ENCODE measurements at regions not wholly inside any gene's neighbourhood (a gene's known extent, or its start where the extent isn't known, plus 50 kb on each side); places are given as distances from the start of the nearest gene placed in this dataset.

DNA sequence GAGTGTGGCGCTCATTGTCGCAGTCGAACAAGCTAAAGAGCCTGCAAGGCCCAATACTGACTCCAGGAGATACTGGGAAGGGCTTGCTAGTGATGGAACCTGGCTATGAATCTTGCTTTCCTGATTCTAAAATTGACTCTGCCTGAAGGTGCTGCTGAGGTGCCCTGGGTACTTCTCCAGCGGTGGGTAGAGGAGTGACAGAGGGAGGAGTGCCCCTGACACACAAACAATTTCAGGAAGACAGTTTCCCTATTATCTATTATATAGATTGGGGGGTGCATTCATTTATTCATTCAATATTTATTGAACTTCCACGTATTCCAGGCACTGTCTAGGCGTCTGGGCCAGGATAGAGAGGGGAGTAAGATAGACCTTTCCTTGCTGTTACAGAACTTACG, 339.2 kb upstream of the GATB start:
- TF ChIP-seq CTCF (IDR thresholded peaks at IDR 0.05; ENCODE audit: insufficient read depth, low read depth, low read length), result no peak
- no peak for DNase-seq (ENCODE audit: low read depth)
- H3K36me3 ChIP-seq (ENCODE audit: control insufficient read depth, insufficient read depth, low read length), result no peaks in the 10 kb centered on the region
- H3K27me3 ChIP-seq (ENCODE audit: control insufficient read depth, insufficient read depth, low read length), result no peaks in the 10 kb centered on the region
- ChIA-PET POLR2A (no interaction called here), CTCF (no interaction called here)
- no peak overlapping the region for H3K4me3 ChIP-seq (ENCODE audit: low read depth, low read length)

GRCh38 chr4:152099555-152099954, 338.7 kb upstream of the GATB start:
- POLR2A ChIA-PET, result no interaction called here
- Histone ChIP-seq H3K27me3 (ENCODE audit: control insufficient read depth, insufficient read depth, low read length) (peaks cover under 1% of the 10 kb centered on the region; the same call in 1 of the 2 replicates), H3K4me3 (ENCODE audit: low read depth, low read length) (no peak overlapping the region), H3K36me3 (ENCODE audit: control insufficient read depth, insufficient read depth, low read length) (no peaks in the 10 kb centered on the region)
- CTCF ChIA-PET, result no interaction called here
- no peak for TF ChIP-seq CTCF (IDR thresholded peaks at IDR 0.05; ENCODE audit: insufficient read depth, low read depth, low read length)
- DNase-seq (ENCODE audit: low read depth), result no peak

DNA sequence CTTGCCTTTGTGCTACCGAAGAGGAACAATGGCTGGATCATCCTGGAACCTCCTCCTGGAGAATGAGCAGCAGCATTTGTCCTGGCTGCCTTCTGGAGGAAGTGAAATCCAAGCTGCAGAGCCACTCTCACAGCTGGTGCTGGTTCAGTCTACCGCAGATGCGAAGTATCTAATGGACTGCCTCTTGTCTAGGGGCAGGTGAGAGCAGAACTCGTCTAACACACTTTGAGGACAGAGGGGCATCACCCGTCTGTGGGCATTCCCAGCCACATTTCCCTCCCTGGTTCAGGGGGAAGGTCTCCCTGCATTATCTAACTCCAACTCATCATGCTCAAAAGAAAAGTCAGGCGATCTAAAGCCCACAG, 338.2 kb upstream of the GATB start:
- ChIA-PET POLR2A (no interaction called here), CTCF (no interaction called here)
- peaks cover 3% of the 10 kb centered on the region for H3K27me3 ChIP-seq (ENCODE audit: control insufficient read depth, insufficient read depth, low read length)
- TF ChIP-seq CTCF (IDR thresholded peaks at IDR 0.05; ENCODE audit: insufficient read depth, low read depth, low read length), result no peak
- DNase-seq (ENCODE audit: low read depth), result no peak
- H3K4me3 ChIP-seq (ENCODE audit: low read depth, low read length), result no peak overlapping the region
- H3K36me3 ChIP-seq (ENCODE audit: control insufficient read depth, insufficient read depth, low read length), result no peaks in the 10 kb centered on the region

- no peak for TF ChIP-seq CTCF (IDR thresholded peaks at IDR 0.05; ENCODE audit: insufficient read depth, low read depth, low read length)
- no peak for DNase-seq (ENCODE audit: low read depth)
- ChIA-PET POLR2A (no interaction called here), CTCF (no interaction called here)
- H3K27me3 ChIP-seq (ENCODE audit: control insufficient read depth, insufficient read depth, low read length), result peaks cover 3% of the 10 kb centered on the region
- H3K36me3 ChIP-seq (ENCODE audit: control insufficient read depth, insufficient read depth, low read length), result no peaks in the 10 kb centered on the region
- H3K4me3 ChIP-seq (ENCODE audit: low read depth, low read length), result no peak overlapping the region
Measured at GRCh38 chr4:152098365-152099060, 337.7 kb upstream of the GATB start.

DNA sequence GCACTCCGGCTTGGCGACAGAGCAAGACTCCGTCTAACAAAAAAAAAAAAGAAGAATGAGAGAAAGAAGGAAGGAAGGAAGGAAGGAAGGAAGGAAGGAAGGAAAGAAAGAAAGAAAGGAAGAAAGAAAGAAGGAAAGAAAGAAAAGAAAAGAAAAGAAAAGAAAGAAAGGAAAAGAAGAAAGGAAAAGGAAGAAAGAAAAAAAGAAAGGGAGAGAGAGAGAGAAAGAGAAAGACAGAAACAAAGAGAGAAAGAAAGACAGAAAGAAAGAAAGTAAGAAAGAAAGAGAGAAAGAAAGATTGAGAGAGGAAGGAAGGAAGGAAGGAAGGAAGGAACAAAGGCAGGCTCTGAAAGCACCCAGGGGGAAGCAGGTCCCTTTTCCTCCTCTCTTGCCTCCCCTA, 336.6 kb upstream of the GATB start:
- POLR2A ChIA-PET, result no interaction called here
- no peak overlapping the region for H3K4me3 ChIP-seq (ENCODE audit: low read depth, low read length)
- H3K36me3 ChIP-seq (ENCODE audit: control insufficient read depth, insufficient read depth, low read length), result no peaks in the 10 kb centered on the region
- CTCF ChIA-PET, result interaction anchor here (0.9 kb wide), 1 partner anchor 21 kb away, joined by 4 read pairs; no protein-coding TSS in a partner anchor
- H3K27me3 ChIP-seq (ENCODE audit: control insufficient read depth, insufficient read depth, low read length), result peaks cover 3% of the 10 kb centered on the region
- DNase-seq (ENCODE audit: low read depth), result no peak
- no peak for TF ChIP-seq CTCF (IDR thresholded peaks at IDR 0.05; ENCODE audit: insufficient read depth, low read depth, low read length)

Data from BJ (cell line).